ENCODE measurements at regions not wholly inside any gene's neighbourhood (a gene's known extent, or its start where the extent isn't known, plus 50 kb on each side); places are given as distances from the start of the nearest gene placed in this dataset.

DNA sequence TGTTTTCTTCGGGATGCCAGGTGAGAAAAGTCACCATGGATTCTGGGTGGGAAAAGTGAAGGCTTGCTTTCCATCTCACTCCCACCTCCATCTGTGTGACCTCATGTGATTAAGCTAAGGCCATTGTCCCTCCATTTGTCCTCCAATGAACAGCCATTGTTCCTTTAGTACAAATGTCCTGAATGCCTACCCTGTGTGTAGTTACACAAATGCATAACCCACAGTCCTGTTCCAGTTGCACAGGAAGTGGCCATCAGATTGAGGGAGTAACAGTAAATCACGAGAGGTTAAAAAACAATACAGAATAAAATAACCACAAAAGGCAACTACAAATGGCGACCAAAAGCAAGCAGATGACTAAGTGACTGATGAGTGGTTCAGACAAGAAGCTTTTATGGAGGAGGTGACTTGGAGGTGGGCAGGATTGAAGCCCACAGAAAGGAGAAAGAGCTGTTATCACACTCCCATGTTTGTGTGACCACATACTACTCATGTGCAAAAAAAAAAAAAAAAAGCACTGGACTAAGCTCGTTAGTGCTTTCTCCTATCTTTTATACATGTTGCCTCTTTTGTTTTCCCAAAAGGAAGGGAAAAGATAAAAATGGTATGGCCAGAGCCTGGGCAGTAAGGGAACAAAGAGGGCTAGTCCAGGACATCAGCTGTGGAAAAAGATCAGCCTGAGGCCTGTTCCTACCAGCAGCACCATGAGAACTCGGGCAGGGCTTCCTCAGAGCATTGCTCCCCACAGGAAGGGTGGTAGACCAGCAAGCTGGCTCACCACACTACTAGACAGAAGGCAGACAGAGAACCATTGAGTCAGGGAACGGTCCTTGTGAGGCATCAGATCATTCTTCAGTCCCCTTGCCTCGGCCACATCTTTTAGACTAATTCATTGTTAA is 111.0 kb downstream of the TFAP2A start:
- Histone ChIP-seq H3K9ac (ENCODE audit: low read length) (no peak overlapping the region), H3K27me3 (replicated peaks; ENCODE audit: control insufficient read depth, insufficient read depth, low read length) (no peaks in the 10 kb centered on the region), H3K9me3 (ENCODE audit: control insufficient read depth, low read length) (no peaks in the 10 kb centered on the region), H3K4me3 (ENCODE audit: low read length) (no peak overlapping the region), H3K4me1 (ENCODE audit: control insufficient read depth, insufficient read depth, low read length) (peaks cover 6% of the 10 kb centered on the region), H3K36me3 (ENCODE audit: control insufficient read depth, insufficient read depth, low read length, severe bottlenecking) (no peaks in the 10 kb centered on the region)
- DNase-seq (ENCODE audit: low read depth), result no peak

DNA sequence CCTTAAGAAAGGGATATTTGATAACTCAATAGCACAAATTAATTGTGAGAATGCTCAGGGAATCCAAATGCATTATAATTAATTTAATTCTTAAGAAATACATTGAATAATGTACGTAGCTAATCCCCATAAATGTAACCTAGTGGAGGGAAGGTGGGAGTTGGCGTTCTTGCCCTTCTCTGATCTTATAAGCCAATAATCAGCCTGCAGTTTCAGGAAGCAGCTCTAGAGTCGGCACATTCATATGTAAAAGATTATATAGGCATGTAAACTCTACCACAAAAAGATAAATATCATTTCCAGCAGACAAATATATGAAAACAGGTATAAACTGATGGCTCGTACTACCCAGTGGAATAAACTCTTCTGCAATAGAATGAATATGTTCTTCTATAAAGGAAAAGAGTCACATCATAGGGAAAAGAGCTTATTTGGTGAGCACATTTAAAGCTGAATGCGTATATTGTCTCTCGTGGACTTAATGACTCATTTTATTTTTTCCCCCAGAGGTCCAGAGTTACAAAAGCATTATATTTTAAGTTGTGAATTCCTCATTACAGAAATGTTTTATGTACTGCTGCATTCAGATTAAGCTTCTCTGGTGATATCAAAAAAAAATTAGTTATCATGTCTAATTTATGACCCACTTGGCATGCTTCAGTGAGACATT is 112.2 kb downstream of the TFAP2A start:
- Histone ChIP-seq H3K36me3 (ENCODE audit: control insufficient read depth, insufficient read depth, low read length, severe bottlenecking) (no peaks in the 10 kb centered on the region), H3K4me3 (ENCODE audit: low read length) (no peak overlapping the region), H3K4me1 (ENCODE audit: control insufficient read depth, insufficient read depth, low read length) (peaks cover 6% of the 10 kb centered on the region), H3K9me3 (ENCODE audit: control insufficient read depth, low read length) (no peaks in the 10 kb centered on the region), H3K27me3 (replicated peaks; ENCODE audit: control insufficient read depth, insufficient read depth, low read length) (no peaks in the 10 kb centered on the region), H3K9ac (ENCODE audit: low read length) (no peak overlapping the region)
- no peak for DNase-seq (ENCODE audit: low read depth)

GRCh38 chr6:10300071-10300470 is 114.8 kb downstream of the TFAP2A start:
- Histone ChIP-seq H3K9ac (ENCODE audit: low read length) (no peak overlapping the region), H3K27me3 (replicated peaks; ENCODE audit: control insufficient read depth, insufficient read depth, low read length) (no peaks in the 10 kb centered on the region), H3K36me3 (ENCODE audit: control insufficient read depth, insufficient read depth, low read length, severe bottlenecking) (no peaks in the 10 kb centered on the region), H3K9me3 (ENCODE audit: control insufficient read depth, low read length) (no peaks in the 10 kb centered on the region), H3K4me1 (ENCODE audit: control insufficient read depth, insufficient read depth, low read length) (peaks cover 6% of the 10 kb centered on the region), H3K4me3 (ENCODE audit: low read length) (no peak overlapping the region)
- DNase-seq (ENCODE audit: low read depth), result no peak

DNA sequence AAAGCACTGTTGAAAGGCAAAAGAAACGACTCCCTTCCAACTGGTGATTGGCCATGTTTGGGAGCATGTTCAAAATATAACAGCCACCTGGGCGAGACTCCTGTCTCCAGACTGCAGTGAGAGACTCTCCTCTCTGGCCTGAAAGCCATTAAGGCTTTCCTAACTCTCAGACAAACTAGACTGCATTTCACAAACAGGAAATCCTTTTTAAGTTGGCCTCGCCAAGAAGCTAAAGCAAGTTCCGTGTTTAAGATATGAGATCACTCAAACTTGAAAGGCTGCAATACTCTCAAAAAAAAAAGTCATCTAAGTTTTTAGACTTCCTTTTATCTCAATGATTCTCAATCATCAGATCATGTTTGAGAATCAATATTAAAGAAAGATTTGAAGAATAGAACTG is 117.0 kb downstream of the TFAP2A start:
- no peaks in the 10 kb centered on the region for H3K4me1 ChIP-seq (ENCODE audit: control insufficient read depth, insufficient read depth, low read length)
- peak; percentile 69 for DNase-seq (ENCODE audit: low read depth)
- no peaks in the 10 kb centered on the region for H3K9me3 ChIP-seq (ENCODE audit: control insufficient read depth, low read length)
- no peak overlapping the region for H3K9ac ChIP-seq (ENCODE audit: low read length)
- H3K4me3 ChIP-seq (ENCODE audit: low read length), result no peak overlapping the region
- no peaks in the 10 kb centered on the region for H3K27me3 ChIP-seq (replicated peaks; ENCODE audit: control insufficient read depth, insufficient read depth, low read length)
- H3K36me3 ChIP-seq (ENCODE audit: control insufficient read depth, insufficient read depth, low read length, severe bottlenecking), result no peaks in the 10 kb centered on the region

DNA sequence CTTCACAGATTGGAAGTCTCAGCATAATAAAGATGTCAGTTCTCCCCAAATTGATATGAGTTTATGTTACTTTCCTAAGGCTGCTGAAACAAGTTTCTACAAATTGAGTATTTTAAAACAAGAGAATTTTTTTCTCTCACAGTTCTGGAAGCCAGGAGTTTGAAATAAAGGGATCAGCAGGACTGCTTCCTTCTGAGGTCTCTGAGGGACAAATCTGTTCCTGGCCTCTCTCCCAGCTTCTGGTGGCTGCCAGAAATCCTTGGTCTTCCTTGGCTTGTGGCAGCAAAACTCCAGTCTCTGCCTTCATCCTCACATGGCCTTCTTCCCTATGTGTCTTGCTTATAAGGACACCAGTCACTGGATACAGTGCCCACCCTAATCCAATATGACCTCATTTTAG is 136.1 kb downstream of the TFAP2A start:
- Histone ChIP-seq H3K4me1 (ENCODE audit: control insufficient read depth, insufficient read depth, low read length) (no peaks in the 10 kb centered on the region), H3K9me3 (ENCODE audit: control insufficient read depth, low read length) (no peaks in the 10 kb centered on the region), H3K36me3 (ENCODE audit: control insufficient read depth, insufficient read depth, low read length, severe bottlenecking) (no peaks in the 10 kb centered on the region), H3K9ac (ENCODE audit: low read length) (no peak overlapping the region), H3K4me3 (ENCODE audit: low read length) (no peak overlapping the region), H3K27me3 (replicated peaks; ENCODE audit: control insufficient read depth, insufficient read depth, low read length) (no peaks in the 10 kb centered on the region)
- DNase-seq (ENCODE audit: low read depth), result peak; percentile 36

- DNase-seq (ENCODE audit: low read depth), result peak; percentile 7
Observed at GRCh38 chr6:10276660-10277287, 138.1 kb downstream of the TFAP2A start.

GRCh38 chr6:10276106-10276505 is 138.8 kb downstream of the TFAP2A start:
- H3K4me1 ChIP-seq (ENCODE audit: control insufficient read depth, insufficient read depth, low read length), result no peaks in the 10 kb centered on the region
- peak; percentile 78 for DNase-seq (ENCODE audit: low read depth)
- H3K27me3 ChIP-seq (replicated peaks; ENCODE audit: control insufficient read depth, insufficient read depth, low read length), result no peaks in the 10 kb centered on the region
- H3K9me3 ChIP-seq (ENCODE audit: control insufficient read depth, low read length), result no peaks in the 10 kb centered on the region
- H3K4me3 ChIP-seq (ENCODE audit: low read length), result no peak overlapping the region
- H3K36me3 ChIP-seq (ENCODE audit: control insufficient read depth, insufficient read depth, low read length, severe bottlenecking), result no peaks in the 10 kb centered on the region
- no peak overlapping the region for H3K9ac ChIP-seq (ENCODE audit: low read length)

More at GRCh38 chr6:10276660-10277287, 138.1 kb downstream of the TFAP2A start:
- Histone ChIP-seq H3K4me3 (ENCODE audit: low read length) (no peak overlapping the region), H3K4me1 (ENCODE audit: control insufficient read depth, insufficient read depth, low read length) (no peaks in the 10 kb centered on the region), H3K27me3 (replicated peaks; ENCODE audit: control insufficient read depth, insufficient read depth, low read length) (no peaks in the 10 kb centered on the region), H3K9ac (ENCODE audit: low read length) (no peak overlapping the region), H3K36me3 (ENCODE audit: control insufficient read depth, insufficient read depth, low read length, severe bottlenecking) (no peaks in the 10 kb centered on the region), H3K9me3 (ENCODE audit: control insufficient read depth, low read length) (no peaks in the 10 kb centered on the region)

DNA sequence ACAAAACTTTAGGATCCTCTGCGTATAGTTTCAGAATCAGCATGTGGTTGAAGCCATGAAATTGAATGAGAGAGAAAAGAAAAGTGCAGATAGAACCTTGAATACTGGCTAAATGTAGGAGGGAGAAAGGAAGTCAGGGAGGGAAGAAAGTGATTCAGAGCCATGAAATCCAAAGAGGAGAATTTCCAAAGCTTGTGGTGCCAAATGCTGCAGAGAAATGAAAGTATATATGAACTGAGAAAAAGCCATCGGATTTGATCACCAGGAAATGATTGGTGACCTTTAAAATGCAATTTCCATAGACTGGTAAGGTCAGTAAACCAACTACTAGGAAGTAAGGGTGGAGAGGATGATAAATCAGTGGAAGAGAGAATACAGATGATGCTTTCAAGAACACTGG is 142.3 kb downstream of the TFAP2A start:
- H3K27me3 ChIP-seq (replicated peaks; ENCODE audit: control insufficient read depth, insufficient read depth, low read length), result peaks cover 11% of the 10 kb centered on the region
- peak; percentile 42 for DNase-seq (ENCODE audit: low read depth)
- no peaks in the 10 kb centered on the region for H3K4me1 ChIP-seq (ENCODE audit: control insufficient read depth, insufficient read depth, low read length)
- H3K9ac ChIP-seq (ENCODE audit: low read length), result no peak overlapping the region
- no peaks in the 10 kb centered on the region for H3K9me3 ChIP-seq (ENCODE audit: control insufficient read depth, low read length)
- no peak overlapping the region for H3K4me3 ChIP-seq (ENCODE audit: low read length)
- H3K36me3 ChIP-seq (ENCODE audit: control insufficient read depth, insufficient read depth, low read length, severe bottlenecking), result no peaks in the 10 kb centered on the region

- no peak overlapping the region for H3K9ac ChIP-seq (ENCODE audit: low read length)
- no peaks in the 10 kb centered on the region for H3K9me3 ChIP-seq (ENCODE audit: control insufficient read depth, low read length)
- no peaks in the 10 kb centered on the region for H3K4me1 ChIP-seq (ENCODE audit: control insufficient read depth, insufficient read depth, low read length)
- no peaks in the 10 kb centered on the region for H3K36me3 ChIP-seq (ENCODE audit: control insufficient read depth, insufficient read depth, low read length, severe bottlenecking)
- no peak for DNase-seq (ENCODE audit: low read depth)
- H3K4me3 ChIP-seq (ENCODE audit: low read length), result no peak overlapping the region
- peaks cover 11% of the 10 kb centered on the region for H3K27me3 ChIP-seq (replicated peaks; ENCODE audit: control insufficient read depth, insufficient read depth, low read length)
Observed at GRCh38 chr6:10271982-10272381, 142.9 kb downstream of the TFAP2A start.

- Histone ChIP-seq H3K4me3 (ENCODE audit: low read length) (no peak overlapping the region), H3K4me1 (ENCODE audit: control insufficient read depth, insufficient read depth, low read length) (no peaks in the 10 kb centered on the region)
Observed at GRCh38 chr6:10269814-10270472, 144.9 kb downstream of the TFAP2A start.

More at GRCh38 chr6:10269814-10270472, 144.9 kb downstream of the TFAP2A start:
- DNase-seq (ENCODE audit: low read depth), result peak; percentile 65
- no peaks in the 10 kb centered on the region for H3K9me3 ChIP-seq (ENCODE audit: control insufficient read depth, low read length)
- H3K36me3 ChIP-seq (ENCODE audit: control insufficient read depth, insufficient read depth, low read length, severe bottlenecking), result no peaks in the 10 kb centered on the region
- no peak overlapping the region for H3K9ac ChIP-seq (ENCODE audit: low read length)
- peaks cover 11% of the 10 kb centered on the region for H3K27me3 ChIP-seq (replicated peaks; ENCODE audit: control insufficient read depth, insufficient read depth, low read length)
